IMR-90 (cell line): ENCODE measurements at regions not wholly inside any gene's neighbourhood (a gene's known extent, or its start where the extent isn't known, plus 50 kb on each side); places are given as distances from the start of the nearest gene placed in this dataset.

Experiments
- BHLHE40 ChIP-seq: fragments of 150-350 bp; IDR thresholded peaks from 2 replicates; pipeline ENCODE4 v1.6.1; 2016; ENCODE audit warnings: mild to moderate bottlenecking, low read depth, low read length
- CHD1 ChIP-seq: IDR thresholded peaks from 2 replicates; pipeline ENCODE4 v1.6.1; 2012; ENCODE audit warnings: low read depth, low read length, improper control_type of control experiment
- FOS ChIP-seq: fragments of 150-350 bp; IDR thresholded peaks from 2 replicates; pipeline ENCODE4 v1.6.1; 2016; ENCODE audit warnings: low read depth, low read length
- MAFK ChIP-seq: IDR thresholded peaks from 2 replicates; pipeline ENCODE4 v1.6.1; 2012; ENCODE audit warnings: low read depth, low read length, improper control_type of control experiment
- MXI1 ChIP-seq: IDR thresholded peaks from 2 replicates; pipeline ENCODE4 v1.6.1; 2012; ENCODE audit warnings: low read depth, mild to moderate bottlenecking, low read length, moderate library complexity, borderline replicate concordance
- NFE2L2 ChIP-seq: fragments of 150-350 bp; IDR thresholded peaks from 2 replicates; pipeline ENCODE4 v1.6.1; 2016; ENCODE audit warnings: low read depth, mild to moderate bottlenecking, low read length
- POLR2A ChIP-seq: IDR thresholded peaks from 2 replicates; pipeline ENCODE4 v1.6.1; 2012; ENCODE audit warnings: mild to moderate bottlenecking, low read depth, low read length
- RCOR1 ChIP-seq: IDR thresholded peaks from 2 replicates; pipeline ENCODE4 v1.6.1; 2012; ENCODE audit warnings: mild to moderate bottlenecking, low read length, improper control_type of control experiment; ENCODE audit not compliant: insufficient replicate concordance
- SMC3 ChIP-seq: fragments of 150-350 bp; IDR thresholded peaks from 2 replicates; pipeline ENCODE4 v1.6.1; 2016; ENCODE audit warnings: low read depth, mild to moderate bottlenecking, antibody characterized with exemption, low read length, moderate library complexity
- TF ChIP-seq, protein P1 (sequence below): conservative IDR thresholded peaks from 2 replicates; pipeline ENCODE4 v1.5.1; 2012; ENCODE audit warnings: mild to moderate bottlenecking, low read depth, low read length, improper control_type of control experiment
- TF ChIP-seq, protein P2 (sequence below): fragments of 150-350 bp; IDR thresholded peaks from 2 replicates; pipeline ENCODE4 v1.6.1; 2017; ENCODE audit warnings: mild to moderate bottlenecking, antibody characterized with exemption, low read length, low read depth
- TF ChIP-seq, protein P3 (sequence below): fragments of 150-350 bp; IDR thresholded peaks from 2 replicates; pipeline ENCODE4 v1.6.1; 2016; ENCODE audit warnings: low read depth, mild to moderate bottlenecking, low read length, moderate library complexity, borderline replicate concordance

DNA sequence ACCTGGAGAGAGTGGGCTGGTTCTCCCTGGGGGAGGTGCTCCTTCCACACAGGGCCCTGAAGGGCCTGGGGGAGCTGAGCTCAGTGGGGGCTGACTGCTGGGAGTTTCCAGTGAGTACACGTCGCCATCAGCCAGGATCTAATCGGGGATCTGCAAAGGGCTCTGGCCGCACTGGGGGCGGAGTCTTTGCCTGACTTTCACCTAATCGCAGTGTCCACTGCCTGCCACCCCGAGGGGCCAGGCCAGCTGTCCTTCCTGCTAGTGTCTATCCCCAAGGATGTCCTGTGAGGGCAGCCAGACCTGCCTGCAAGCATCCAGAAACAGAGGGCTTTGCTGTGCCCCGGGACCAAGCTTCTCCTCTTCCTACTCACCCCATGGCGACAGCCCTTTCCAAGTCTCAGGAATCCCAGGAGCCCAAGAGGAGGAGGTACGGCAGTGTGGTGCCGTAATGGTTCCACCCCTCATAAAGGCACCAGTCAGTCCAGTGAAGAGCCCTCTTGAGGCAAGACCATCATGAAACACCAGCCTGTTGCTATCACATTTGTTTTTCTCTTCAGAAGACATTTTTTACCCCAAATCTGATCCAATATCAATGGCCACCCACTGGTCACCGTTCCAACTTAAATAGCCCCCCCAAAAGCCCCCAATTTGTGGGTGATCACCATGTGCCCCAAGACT, 243.1 kb upstream of the ECI2 start:
- TF ChIP-seq, protein P1, sequence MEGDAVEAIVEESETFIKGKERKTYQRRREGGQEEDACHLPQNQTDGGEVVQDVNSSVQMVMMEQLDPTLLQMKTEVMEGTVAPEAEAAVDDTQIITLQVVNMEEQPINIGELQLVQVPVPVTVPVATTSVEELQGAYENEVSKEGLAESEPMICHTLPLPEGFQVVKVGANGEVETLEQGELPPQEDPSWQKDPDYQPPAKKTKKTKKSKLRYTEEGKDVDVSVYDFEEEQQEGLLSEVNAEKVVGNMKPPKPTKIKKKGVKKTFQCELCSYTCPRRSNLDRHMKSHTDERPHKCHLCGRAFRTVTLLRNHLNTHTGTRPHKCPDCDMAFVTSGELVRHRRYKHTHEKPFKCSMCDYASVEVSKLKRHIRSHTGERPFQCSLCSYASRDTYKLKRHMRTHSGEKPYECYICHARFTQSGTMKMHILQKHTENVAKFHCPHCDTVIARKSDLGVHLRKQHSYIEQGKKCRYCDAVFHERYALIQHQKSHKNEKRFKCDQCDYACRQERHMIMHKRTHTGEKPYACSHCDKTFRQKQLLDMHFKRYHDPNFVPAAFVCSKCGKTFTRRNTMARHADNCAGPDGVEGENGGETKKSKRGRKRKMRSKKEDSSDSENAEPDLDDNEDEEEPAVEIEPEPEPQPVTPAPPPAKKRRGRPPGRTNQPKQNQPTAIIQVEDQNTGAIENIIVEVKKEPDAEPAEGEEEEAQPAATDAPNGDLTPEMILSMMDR, result no peak
- TF ChIP-seq NFE2L2, result no peak
- no peak for TF ChIP-seq SMC3
- TF ChIP-seq, protein P2, sequence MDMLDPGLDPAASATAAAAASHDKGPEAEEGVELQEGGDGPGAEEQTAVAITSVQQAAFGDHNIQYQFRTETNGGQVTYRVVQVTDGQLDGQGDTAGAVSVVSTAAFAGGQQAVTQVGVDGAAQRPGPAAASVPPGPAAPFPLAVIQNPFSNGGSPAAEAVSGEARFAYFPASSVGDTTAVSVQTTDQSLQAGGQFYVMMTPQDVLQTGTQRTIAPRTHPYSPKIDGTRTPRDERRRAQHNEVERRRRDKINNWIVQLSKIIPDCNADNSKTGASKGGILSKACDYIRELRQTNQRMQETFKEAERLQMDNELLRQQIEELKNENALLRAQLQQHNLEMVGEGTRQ, result no peak
- TF ChIP-seq, protein P3, sequence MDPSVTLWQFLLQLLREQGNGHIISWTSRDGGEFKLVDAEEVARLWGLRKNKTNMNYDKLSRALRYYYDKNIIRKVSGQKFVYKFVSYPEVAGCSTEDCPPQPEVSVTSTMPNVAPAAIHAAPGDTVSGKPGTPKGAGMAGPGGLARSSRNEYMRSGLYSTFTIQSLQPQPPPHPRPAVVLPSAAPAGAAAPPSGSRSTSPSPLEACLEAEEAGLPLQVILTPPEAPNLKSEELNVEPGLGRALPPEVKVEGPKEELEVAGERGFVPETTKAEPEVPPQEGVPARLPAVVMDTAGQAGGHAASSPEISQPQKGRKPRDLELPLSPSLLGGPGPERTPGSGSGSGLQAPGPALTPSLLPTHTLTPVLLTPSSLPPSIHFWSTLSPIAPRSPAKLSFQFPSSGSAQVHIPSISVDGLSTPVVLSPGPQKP, result no peak
- TF ChIP-seq MAFK, result no peak
- no peak for TF ChIP-seq CHD1
- TF ChIP-seq POLR2A, result no peak
- TF ChIP-seq RCOR1, result no peak
- TF ChIP-seq MXI1, result no peak
- TF ChIP-seq FOS, result no peak
- no peak for TF ChIP-seq BHLHE40
